NCI-H748 (cell line): ENCODE measurements at regions not wholly inside any gene's neighbourhood (a gene's known extent, or its start where the extent isn't known, plus 50 kb on each side); places are given as distances from the start of the nearest gene placed in this dataset.

Experiments used
- DNase-seq: peaks from one replicate; lab custom pipeline; 2025; ENCODE audit not compliant: unreplicated experiment; lab: John Stamatoyannopoulos, UW

DNA sequence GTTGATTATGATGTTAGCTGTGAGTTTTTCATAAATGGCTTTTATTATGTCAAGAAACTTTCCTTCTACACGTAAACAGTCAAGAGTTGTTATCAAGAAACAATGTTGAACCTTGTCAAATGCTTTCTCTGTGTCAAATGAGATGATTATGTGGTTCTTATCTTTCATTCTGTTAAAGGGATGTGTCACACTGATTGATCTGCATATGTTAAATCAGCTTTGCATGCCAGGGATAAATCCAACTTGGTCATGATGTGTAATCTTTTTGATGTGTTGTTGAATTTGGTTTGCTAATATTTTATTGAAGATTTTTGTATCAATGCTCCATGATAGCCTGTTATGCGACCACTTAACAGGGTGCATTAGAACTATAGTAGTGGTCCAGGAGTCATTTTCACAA is 107.3 kb downstream of the C1QL2 start:
- no peak for DNase-seq

DNA sequence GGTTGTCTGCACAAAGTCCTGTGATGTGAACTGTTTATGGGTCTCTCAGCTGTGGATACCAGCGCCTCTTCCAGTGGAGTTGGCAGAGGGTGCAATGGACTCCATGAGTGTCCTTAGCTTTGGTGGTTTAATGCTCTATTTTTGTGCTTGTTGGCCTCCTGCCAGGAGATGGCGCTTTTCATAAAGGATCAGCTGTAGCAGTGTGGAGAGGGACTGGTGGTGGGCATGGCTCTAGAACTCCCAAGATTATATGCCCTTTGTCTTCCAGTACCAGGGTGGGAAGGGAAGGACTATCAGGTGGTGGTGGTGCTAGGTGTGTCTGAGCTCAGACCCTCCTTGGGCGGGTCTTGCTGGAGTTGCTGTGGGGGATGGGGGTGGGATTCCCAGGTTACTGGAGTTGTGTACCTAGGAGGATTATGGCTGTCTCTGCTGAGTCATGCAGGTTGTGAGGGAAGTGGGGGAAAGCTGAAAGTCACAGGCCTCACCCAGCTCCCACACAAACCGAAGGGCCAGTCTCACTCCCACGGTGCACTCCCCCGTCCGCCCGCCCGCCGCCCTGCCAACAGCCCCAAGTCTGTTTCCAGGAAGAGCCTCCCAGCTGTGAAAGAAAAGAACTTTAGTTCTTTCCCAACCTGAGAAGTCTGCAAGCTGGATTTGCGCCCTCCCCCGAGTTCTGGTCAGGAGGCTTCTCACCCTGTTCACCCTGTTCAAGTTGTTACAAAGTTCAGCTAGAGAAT is 108.1 kb downstream of the MARCO start:
- DNase-seq, result peak; percentile 48
